Fibroblast of upper back skin (primary cell): ENCODE measurements at regions not wholly inside any gene's neighbourhood (a gene's known extent, or its start where the extent isn't known, plus 50 kb on each side); places are given as distances from the start of the nearest gene placed in this dataset.

Experiments
- DNase-seq: peaks from one replicate; pipeline ENCODE4 v3.0.0-alpha.2; 2013

- DNase-seq = no peak
Measured at GRCh38 chr2:22697054-22697788, 687.8 kb upstream of the KLHL29 start.

- no peak for DNase-seq
Measured at GRCh38 chr2:22701561-22702160, 683.3 kb upstream of the KLHL29 start.

- DNase-seq = no peak
Measured at GRCh38 chr2:22703286-22703920, 681.6 kb upstream of the KLHL29 start.

GRCh38 chr2:22719396-22719795 lies 665.6 kb upstream of the KLHL29 start:
- DNase-seq = no peak

- DNase-seq = no peak
Measured at GRCh38 chr2:22729466-22729865, 655.5 kb upstream of the KLHL29 start.

- DNase-seq = no peak
Measured at GRCh38 chr2:22734373-22735045, 650.5 kb upstream of the KLHL29 start.

- no peak for DNase-seq
Measured at GRCh38 chr2:22737144-22737543, 647.8 kb upstream of the KLHL29 start.

- no peak for DNase-seq
Measured at GRCh38 chr2:22741216-22741615, 643.8 kb upstream of the KLHL29 start.

GRCh38 chr2:22748909-22749308 lies 636.1 kb upstream of the KLHL29 start:
- no peak for DNase-seq

GRCh38 chr2:22753476-22753875 lies 631.5 kb upstream of the KLHL29 start:
- no peak for DNase-seq

GRCh38 chr2:22756276-22757043 lies 628.5 kb upstream of the KLHL29 start:
- no peak for DNase-seq

GRCh38 chr2:22769497-22769896 lies 615.5 kb upstream of the KLHL29 start:
- no peak for DNase-seq

- DNase-seq = no peak
Measured at GRCh38 chr2:22784566-22784965, 600.4 kb upstream of the KLHL29 start.

- DNase-seq = no peak
Measured at GRCh38 chr2:22786817-22787216, 598.2 kb upstream of the KLHL29 start.

- DNase-seq = no peak
Measured at GRCh38 chr2:22787745-22788144, 597.2 kb upstream of the KLHL29 start.

GRCh38 chr2:22788749-22789327 lies 596.1 kb upstream of the KLHL29 start:
- no peak for DNase-seq

GRCh38 chr2:22795287-22795866 lies 589.6 kb upstream of the KLHL29 start:
- no peak for DNase-seq

GRCh38 chr2:22798386-22798785 lies 586.6 kb upstream of the KLHL29 start:
- DNase-seq = peak; percentile 55

- no peak for DNase-seq
Measured at GRCh38 chr2:22800412-22800811, 584.6 kb upstream of the KLHL29 start.

- no peak for DNase-seq
Measured at GRCh38 chr2:22801071-22801470, 583.9 kb upstream of the KLHL29 start.

- no peak for DNase-seq
Measured at GRCh38 chr2:22801970-22802369, 583.0 kb upstream of the KLHL29 start.

GRCh38 chr2:22807872-22808271 lies 577.1 kb upstream of the KLHL29 start:
- DNase-seq = no peak
